Ishikawa (cell line): ENCODE measurements at regions not wholly inside any gene's neighbourhood (a gene's known extent, or its start where the extent isn't known, plus 50 kb on each side); places are given as distances from the start of the nearest gene placed in this dataset.

Source experiments
- FOXM1 ChIP-seq: IDR thresholded peaks from 2 replicates; pipeline ENCODE4 v1.6.1; 2012; ENCODE audit warnings: low read depth, borderline replicate concordance
- RAD21 ChIP-seq: IDR thresholded peaks from 2 replicates; pipeline ENCODE4 v1.6.1; 2012; ENCODE audit warnings: low read depth

DNA sequence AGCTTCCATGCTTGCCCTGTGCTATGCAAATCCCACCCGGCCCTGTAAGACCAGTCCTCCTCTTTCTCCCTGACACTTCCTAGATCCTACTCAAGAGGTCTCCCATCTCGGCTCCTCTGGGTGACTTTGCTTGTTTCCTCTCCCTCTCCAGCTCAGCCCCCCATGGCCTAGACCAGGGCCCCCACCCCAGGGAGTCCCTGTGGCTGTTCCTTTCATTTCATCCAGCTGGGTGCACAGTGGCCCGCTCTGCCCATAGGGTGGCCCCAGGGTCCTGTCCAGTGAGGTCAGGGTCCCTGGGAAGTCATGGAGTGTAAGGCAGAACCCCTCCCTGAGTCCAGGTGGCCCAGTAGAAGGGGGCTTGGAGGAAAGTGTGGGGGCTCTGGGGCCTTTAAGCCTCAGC, 52.3 kb upstream of the NKX1-1 start:
- TF ChIP-seq FOXM1 (no peak), RAD21 (no peak)
